ENCODE measurements at regions not wholly inside any gene's neighbourhood (a gene's known extent, or its start where the extent isn't known, plus 50 kb on each side); places are given as distances from the start of the nearest gene placed in this dataset.

DNA sequence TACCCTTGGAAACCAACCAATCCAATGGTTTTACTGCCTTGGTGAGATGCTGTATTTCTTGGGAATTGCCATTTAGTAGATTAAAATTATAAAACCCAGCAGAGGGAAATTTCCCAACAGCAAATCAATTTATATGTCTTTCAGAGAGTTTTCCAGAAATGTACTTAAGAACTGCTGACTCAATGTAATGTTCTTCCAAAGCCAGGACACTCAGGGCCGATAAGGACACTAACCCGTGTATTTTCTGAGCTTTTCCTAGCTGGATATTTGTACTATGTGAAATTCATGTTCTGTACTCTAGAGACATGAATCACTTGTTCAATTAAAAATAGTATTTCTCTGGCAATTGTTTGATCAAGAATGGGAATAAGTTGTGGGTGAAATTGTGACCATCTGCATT lies 121.4 kb downstream of the KCNJ2 start:
- TF ChIP-seq EZH2 (IDR thresholded peaks at IDR 0.05): no peak
- TF ChIP-seq POLR2AphosphoS5 (IDR thresholded peaks at IDR 0.05; ENCODE audit: borderline replicate concordance, low read depth, low read length): no peak
- TF ChIP-seq FOXP2 (optimal IDR thresholded peaks at IDR 0.05; ENCODE audit: control extremely low read depth, extremely low read length, insufficient read depth): no peak
